Caco-2 (cell line): ENCODE measurements at regions not wholly inside any gene's neighbourhood (a gene's known extent, or its start where the extent isn't known, plus 50 kb on each side); places are given as distances from the start of the nearest gene placed in this dataset.
A peak's percentile ranks its signal among the peaks of the same experiment; 100 is the strongest.
"Not testable (repeated sequence)": the region's sequence is repeated elsewhere in the genome, so short reads cannot be mapped to it uniquely, and the experiment has no call there.

Source experiments
- BruUV-seq: library from RNA; stranded (reverse); fragments of 400-500 nt; replicated peaks from 2 replicates; lab custom pipeline; 2021; lab: Mats Ljungman, UMichigan
- CTCF ChIA-PET: fragments of 300-600 bp; sonication (Branson Sonifier 250); formaldehyde crosslinking; loops from one replicate; lab custom pipeline; 2022; ENCODE audit warnings: antibody characterized with exemption; lab: Charles Lee
- POLR2A ChIA-PET: fragments of 300-600 bp; sonication (Branson Sonifier 250); formaldehyde crosslinking; loops from one replicate; lab custom pipeline; 2022; ENCODE audit warnings: antibody characterized with exemption; lab: Charles Lee
- DNase-seq, 2 experiments: peaks; one replicate each; pipeline versions ENCODE4 v3.0.0 to v3.0.0-alpha.2; 2020 to 2022
- H3K27me3 ChIP-seq: replicated peaks from 2 replicates; pipeline ENCODE4 v1.6.0; 2011; ENCODE audit warnings: low read length; ENCODE audit not compliant: control insufficient read depth, insufficient read depth
- H3K36me3 ChIP-seq: 2 replicates; pipeline ENCODE4 v1.5.1; 2011; ENCODE audit warnings: low read length; ENCODE audit not compliant: control insufficient read depth, insufficient read depth
- H3K4me1 ChIP-seq: fragments of 250-450 bp; sonication (Bioruptor Pico); 2 replicates; pipeline ENCODE4 v1.5.1; 2020; ENCODE audit warnings: mild to moderate bottlenecking
- H3K4me3 ChIP-seq: 2 replicates; pipeline ENCODE4 v1.5.1; 2011; ENCODE audit warnings: low read depth, mild to moderate bottlenecking, control low read depth, low read length
- H3K9me3 ChIP-seq: fragments of 250-450 bp; sonication (Bioruptor Pico); 2 replicates; pipeline ENCODE4 v1.5.1; 2020; ENCODE audit warnings: mild to moderate bottlenecking, moderate library complexity
- H3K27ac Mint-ChIP-seq: one replicate; pipeline ENCODE4 v1.8.0; 2022; ENCODE audit warnings: mixed read lengths; ENCODE audit not compliant: unreplicated experiment
- H3K27me3 Mint-ChIP-seq: one replicate; pipeline ENCODE4 v1.8.0; 2022; ENCODE audit warnings: mixed read lengths; ENCODE audit not compliant: insufficient read depth, unreplicated experiment
- H3K36me3 Mint-ChIP-seq: one replicate; pipeline ENCODE4 v1.8.0; 2022; ENCODE audit warnings: mild to moderate bottlenecking, mixed read lengths; ENCODE audit not compliant: insufficient read depth, unreplicated experiment
- H3K4me1 Mint-ChIP-seq: one replicate; pipeline ENCODE4 v1.8.0; 2022; ENCODE audit warnings: low read depth, mixed read lengths; ENCODE audit not compliant: unreplicated experiment
- H3K4me3 Mint-ChIP-seq: one replicate; pipeline ENCODE4 v1.8.0; 2022; ENCODE audit warnings: mild to moderate bottlenecking, moderate library complexity, mixed read lengths; ENCODE audit not compliant: unreplicated experiment
- H3K9me3 Mint-ChIP-seq: one replicate; pipeline ENCODE4 v1.8.0; 2022; ENCODE audit warnings: mixed read lengths; ENCODE audit not compliant: unreplicated experiment
- CTCF ChIP-seq, 2 experiments: fragments of 200-600 bp in 1 of 2; IDR thresholded peaks; 1 replicate in 1 of 2; 2 replicates in 1 of 2; pipeline versions ENCODE4 v1.5.1 to v1.8.0; 2011 to 2022; ENCODE audit warnings: antibody characterized with exemption in 1 of 2, control low read depth in 1 of 2, inconsistent platforms in 1 of 2, low read depth in 1 of 2, low read length in 1 of 2, mild to moderate bottlenecking in 1 of 2, moderate library complexity in 1 of 2; ENCODE audit not compliant: insufficient read depth in 1 of 2, severe bottlenecking in 1 of 2, unreplicated experiment in 1 of 2
- intact Hi-C: fragments of 100-400 bp; cut with micrococcal nuclease; formaldehyde crosslinking; loops from one replicate; pipeline ENCODE4 v1.10.0; 2022; ENCODE audit not compliant: unreplicated experiment

GRCh38 chr5:21391506-21391905, 1403.5 kb upstream of the CDH18 start:
- ChIA-PET POLR2A (no interaction called here), CTCF (interaction anchor here (0.6 kb wide), 1 partner anchor 558 kb away, joined by 6 read pairs; no protein-coding TSS in a partner anchor)
- intact Hi-C loops, result loop anchor here (1.0 kb wide), 1 partner anchor 419 kb away; no protein-coding TSS in a partner anchor
- Histone ChIP-seq H3K4me1 (no peaks in the 10 kb centered on the region), H3K4me3 (no peak overlapping the region), H3K36me3 (no peaks in the 10 kb centered on the region), H3K27me3 (no peaks in the 10 kb centered on the region), H3K9me3 (no peaks in the 10 kb centered on the region)
- BruUV-seq, result no TSS peak
- H3K4me3 Mint-ChIP-seq, result no peak overlapping the region
- no peaks in the 10 kb centered on the region for H3K9me3 Mint-ChIP-seq
- no peak for DNase-seq
- TF ChIP-seq CTCF (IDR thresholded peaks at IDR 0.05; ENCODE audit: insufficient read depth in 1 of 2, low read depth in 1 of 2, low read length in 1 of 2, severe bottlenecking in 1 of 2, unreplicated experiment in 1 of 2), result no peak
- H3K27ac Mint-ChIP-seq, result no peak overlapping the region
- no peaks in the 10 kb centered on the region for H3K36me3 Mint-ChIP-seq
- H3K27me3 Mint-ChIP-seq, result peaks cover 3% of the 10 kb centered on the region
- H3K4me1 Mint-ChIP-seq, result no peaks in the 10 kb centered on the region

- H3K27ac Mint-ChIP-seq, H3K9me3 Mint-ChIP-seq, H3K4me1 Mint-ChIP-seq, H3K9me3 ChIP-seq, POLR2A ChIA-PET, H3K27me3 Mint-ChIP-seq, BruUV-seq, H3K36me3 Mint-ChIP-seq, H3K36me3 ChIP-seq, DNase-seq, intact Hi-C loops, H3K4me1 ChIP-seq, CTCF ChIA-PET, H3K27me3 ChIP-seq, H3K4me3 Mint-ChIP-seq, H3K4me3 ChIP-seq: not testable (repeated sequence)
These were observed 1372.8 kb upstream of the CDH18 start for GRCh38 chr5:21360754-21361153.

- peak; percentile 31 to 57 for DNase-seq
- POLR2A ChIA-PET, H3K4me1 ChIP-seq, H3K27me3 Mint-ChIP-seq, H3K4me1 Mint-ChIP-seq, BruUV-seq, H3K4me3 ChIP-seq, H3K36me3 Mint-ChIP-seq, H3K27me3 ChIP-seq, H3K9me3 Mint-ChIP-seq, intact Hi-C loops, H3K36me3 ChIP-seq, CTCF ChIA-PET, H3K9me3 ChIP-seq, H3K27ac Mint-ChIP-seq: not testable (repeated sequence)
- peak overlapping the region; percentile 20 for H3K4me3 Mint-ChIP-seq
These were observed 1353.9 kb upstream of the CDH18 start for GRCh38 chr5:21341948-21342261.

- intact Hi-C loops, H3K36me3 Mint-ChIP-seq, H3K4me1 ChIP-seq, H3K9me3 Mint-ChIP-seq, POLR2A ChIA-PET, H3K27ac Mint-ChIP-seq, BruUV-seq, H3K27me3 Mint-ChIP-seq, H3K4me1 Mint-ChIP-seq, CTCF ChIA-PET, H3K9me3 ChIP-seq, H3K36me3 ChIP-seq, H3K27me3 ChIP-seq: not testable (repeated sequence)
- peak; percentile 3 to 31 for DNase-seq
- peak overlapping the region; percentile 57 for H3K4me3 Mint-ChIP-seq
- H3K4me3 ChIP-seq, result peak overlapping the region; percentile 33
These were observed 1353.4 kb upstream of the CDH18 start for GRCh38 chr5:21341203-21341947.

GRCh38 chr5:21340233-21340632, 1352.2 kb upstream of the CDH18 start:
- H3K36me3 ChIP-seq, H3K4me1 ChIP-seq, POLR2A ChIA-PET, H3K9me3 ChIP-seq, H3K27ac Mint-ChIP-seq, BruUV-seq, H3K36me3 Mint-ChIP-seq, H3K9me3 Mint-ChIP-seq, H3K27me3 ChIP-seq, H3K27me3 Mint-ChIP-seq, intact Hi-C loops, DNase-seq, H3K4me3 ChIP-seq, H3K4me1 Mint-ChIP-seq, H3K4me3 Mint-ChIP-seq, CTCF ChIA-PET: not testable (repeated sequence)

GRCh38 chr5:21336478-21336877, 1348.5 kb upstream of the CDH18 start:
- POLR2A ChIA-PET, H3K36me3 ChIP-seq: not testable (repeated sequence)

More at GRCh38 chr5:21336478-21336877, 1348.5 kb upstream of the CDH18 start:
- H3K27me3 ChIP-seq, H3K27ac Mint-ChIP-seq, intact Hi-C loops, CTCF ChIA-PET, H3K9me3 ChIP-seq, BruUV-seq, H3K4me3 ChIP-seq, H3K4me1 Mint-ChIP-seq, H3K9me3 Mint-ChIP-seq, H3K27me3 Mint-ChIP-seq, H3K4me3 Mint-ChIP-seq, H3K4me1 ChIP-seq, DNase-seq, H3K36me3 Mint-ChIP-seq: not testable (repeated sequence)
